ENCODE measurements at regions not wholly inside any gene's neighbourhood (a gene's known extent, or its start where the extent isn't known, plus 50 kb on each side); places are given as distances from the start of the nearest gene placed in this dataset.

DNA sequence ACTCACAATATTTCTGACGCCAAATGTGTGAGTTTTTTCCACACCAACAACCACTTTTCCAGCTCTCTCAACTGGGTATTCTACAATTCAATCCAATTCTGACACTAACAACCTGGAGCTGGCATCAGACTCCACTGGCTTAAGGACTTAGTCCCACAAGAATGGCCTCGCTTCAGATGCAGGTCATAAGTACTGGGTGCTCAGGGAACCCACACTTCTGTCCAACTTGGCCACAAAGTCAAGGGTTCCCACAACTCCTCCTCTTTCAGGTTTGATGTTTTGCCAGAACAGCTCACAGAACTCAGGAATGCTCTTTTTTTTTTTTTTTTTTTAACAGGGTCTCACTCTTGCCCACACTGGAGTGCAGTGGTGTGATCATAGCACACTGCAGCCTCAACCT is 56.1 kb upstream of the TMC5 start:
- 100% methylated on average over 2 of the region's 2 CpGs for WGBS (ENCODE audit: insufficient coverage)
- no peak overlapping the region for H3K4me2 ChIP-seq (replicated peaks; ENCODE audit: extremely low read depth, low read length, poor library complexity, severe bottlenecking)
- no peak overlapping the region for H2AFZ ChIP-seq (ENCODE audit: insufficient read depth, low read depth, low read length, poor library complexity, severe bottlenecking)
- Mint-ChIP-seq H3K36me3 (no peaks in the 10 kb centered on the region), H3K9me3 (peaks cover 0 to 6% (median 0%) of the 10 kb centered on the region in 7 donors), H3K4me3 (no peak overlapping the region), H3K27me3 (ENCODE audit: low read depth in 3 of 3) (peaks cover 6 to 14% (median 6%) of the 10 kb centered on the region in 3 donors), H3K4me1 (no peaks in the 10 kb centered on the region), H3K27ac (peak overlapping the region in 1 of 7 donors; percentile 32)
- H3K79me2 ChIP-seq (ENCODE audit: insufficient read depth, low read length) = no peaks in the 10 kb centered on the region
- peaks cover 0 to 3% of the 10 kb centered on the region in 2 donors for H3K27me3 ChIP-seq (ENCODE audit: control insufficient read depth in 2 of 2, insufficient read depth in 2 of 2, low read length in 2 of 2)
- H3K9me3 ChIP-seq (replicated peaks in 1 of 2; ENCODE audit: control insufficient read depth in 1 of 2, insufficient read depth in 1 of 2, low read length in 2 of 2) = no peaks in the 10 kb centered on the region
- H3K27ac ChIP-seq (ENCODE audit: low read depth in 1 of 2, low read length in 2 of 2) = no peak overlapping the region
- H4K20me1 ChIP-seq (ENCODE audit: insufficient read depth, low read length) = no peaks in the 10 kb centered on the region
- DNase-seq = no peak
- no peaks in the 10 kb centered on the region for H3K4me1 ChIP-seq (ENCODE audit: control insufficient read depth in 1 of 2, insufficient read depth in 2 of 2, low read length in 2 of 2)
- no peaks in the 10 kb centered on the region for H3K36me3 ChIP-seq (replicated peaks in 1 of 2; ENCODE audit: control insufficient read depth in 1 of 2, insufficient read depth in 2 of 2, low read length in 2 of 2)
- no peak overlapping the region for H3K9ac ChIP-seq (ENCODE audit: insufficient read depth, low read length, poor library complexity, severe bottlenecking)
- H3K4me3 ChIP-seq (replicated peaks in 1 of 3; ENCODE audit: low read depth in 2 of 3, low read length in 3 of 3) = no peak overlapping the region
- intact Hi-C loops (cut with micrococcal nuclease) = no loop called here
- TF ChIP-seq, protein P1, sequence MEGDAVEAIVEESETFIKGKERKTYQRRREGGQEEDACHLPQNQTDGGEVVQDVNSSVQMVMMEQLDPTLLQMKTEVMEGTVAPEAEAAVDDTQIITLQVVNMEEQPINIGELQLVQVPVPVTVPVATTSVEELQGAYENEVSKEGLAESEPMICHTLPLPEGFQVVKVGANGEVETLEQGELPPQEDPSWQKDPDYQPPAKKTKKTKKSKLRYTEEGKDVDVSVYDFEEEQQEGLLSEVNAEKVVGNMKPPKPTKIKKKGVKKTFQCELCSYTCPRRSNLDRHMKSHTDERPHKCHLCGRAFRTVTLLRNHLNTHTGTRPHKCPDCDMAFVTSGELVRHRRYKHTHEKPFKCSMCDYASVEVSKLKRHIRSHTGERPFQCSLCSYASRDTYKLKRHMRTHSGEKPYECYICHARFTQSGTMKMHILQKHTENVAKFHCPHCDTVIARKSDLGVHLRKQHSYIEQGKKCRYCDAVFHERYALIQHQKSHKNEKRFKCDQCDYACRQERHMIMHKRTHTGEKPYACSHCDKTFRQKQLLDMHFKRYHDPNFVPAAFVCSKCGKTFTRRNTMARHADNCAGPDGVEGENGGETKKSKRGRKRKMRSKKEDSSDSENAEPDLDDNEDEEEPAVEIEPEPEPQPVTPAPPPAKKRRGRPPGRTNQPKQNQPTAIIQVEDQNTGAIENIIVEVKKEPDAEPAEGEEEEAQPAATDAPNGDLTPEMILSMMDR (IDR thresholded peaks at IDR 0.05) = no peak

DNA sequence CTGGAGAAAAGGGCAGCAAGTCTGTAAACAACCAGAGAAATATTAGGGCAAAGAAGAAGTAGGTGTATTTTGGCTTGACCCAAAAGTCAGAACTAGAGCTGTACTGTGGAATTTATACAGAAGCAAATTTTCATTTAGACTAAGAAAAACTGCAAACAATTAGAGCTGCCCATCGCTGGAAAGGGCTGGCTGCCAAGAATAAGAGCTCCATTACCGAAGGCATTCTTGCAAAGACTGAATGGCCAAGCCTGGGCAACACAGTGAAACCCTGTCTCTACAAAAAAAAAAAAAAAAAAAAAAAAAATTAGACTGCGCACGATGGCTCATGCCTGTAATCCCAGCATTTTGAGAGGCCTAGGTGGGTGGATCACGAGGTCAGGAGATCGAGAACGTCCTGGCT is 53.9 kb upstream of the TMC5 start:
- Histone ChIP-seq H3K4me3 (replicated peaks in 1 of 3; ENCODE audit: low read depth in 2 of 3, low read length in 3 of 3) (no peak overlapping the region), H2AFZ (ENCODE audit: insufficient read depth, low read depth, low read length, poor library complexity, severe bottlenecking) (no peak overlapping the region), H3K9ac (ENCODE audit: insufficient read depth, low read length, poor library complexity, severe bottlenecking) (no peak overlapping the region), H4K20me1 (ENCODE audit: insufficient read depth, low read length) (no peaks in the 10 kb centered on the region), H3K9me3 (replicated peaks in 1 of 2; ENCODE audit: control insufficient read depth in 1 of 2, insufficient read depth in 1 of 2, low read length in 2 of 2) (no peaks in the 10 kb centered on the region), H3K27me3 (ENCODE audit: control insufficient read depth in 2 of 2, insufficient read depth in 2 of 2, low read length in 2 of 2) (peaks cover 0 to 3% of the 10 kb centered on the region in 2 donors), H3K27ac (ENCODE audit: low read depth in 1 of 2, low read length in 2 of 2) (no peak overlapping the region), H3K79me2 (ENCODE audit: insufficient read depth, low read length) (no peaks in the 10 kb centered on the region), H3K36me3 (replicated peaks in 1 of 2; ENCODE audit: control insufficient read depth in 1 of 2, insufficient read depth in 2 of 2, low read length in 2 of 2) (no peaks in the 10 kb centered on the region), H3K4me2 (replicated peaks; ENCODE audit: extremely low read depth, low read length, poor library complexity, severe bottlenecking) (no peak overlapping the region), H3K4me1 (ENCODE audit: control insufficient read depth in 1 of 2, insufficient read depth in 2 of 2, low read length in 2 of 2) (no peaks in the 10 kb centered on the region)
- H3K4me1 Mint-ChIP-seq = no peaks in the 10 kb centered on the region
- H3K4me3 Mint-ChIP-seq = no peak overlapping the region
- peaks cover 0 to 14% (median 4%) of the 10 kb centered on the region in 7 donors for H3K9me3 Mint-ChIP-seq
- no peak overlapping the region for H3K27ac Mint-ChIP-seq
- no peaks in the 10 kb centered on the region for H3K36me3 Mint-ChIP-seq
- WGBS (ENCODE audit: insufficient coverage) = no CpG with 5 or more reads among the region's 7 CpGs
- TF ChIP-seq, protein P1 (IDR thresholded peaks at IDR 0.05) = no peak
- peaks cover 4 to 15% (median 13%) of the 10 kb centered on the region in 3 donors for H3K27me3 Mint-ChIP-seq (ENCODE audit: low read depth in 3 of 3)
- intact Hi-C loops (cut with micrococcal nuclease) = no loop called here
- DNase-seq = no peak
